Kidney (tissue), 13 donors: ENCODE measurements at regions not wholly inside any gene's neighbourhood (a gene's known extent, or its start where the extent isn't known, plus 50 kb on each side); places are given as distances from the start of the nearest gene placed in this dataset.

Experiments
- DNase-seq, 5 donors: peaks; one replicate each; pipeline ENCODE4 v3.0.0-alpha.2; 2013 to 2020
- FAIRE-seq: peaks from 2 replicates; lab custom pipeline; 2012; peaks lifted over from hg19 to GRCh38; lab: Jason Lieb, UNC
- H3K27ac ChIP-seq, 2 donors: one replicate each; pipeline ENCODE4 v1.7.0; 2013; ENCODE audit warnings: low read depth in 2 of 2, low read length in 2 of 2, inconsistent platforms in 1 of 2
- H3K27me3 ChIP-seq: one replicate; pipeline ENCODE4 v1.7.1; 2013; ENCODE audit warnings: low read length, inconsistent platforms; ENCODE audit not compliant: control insufficient read depth, insufficient read depth
- H3K36me3 ChIP-seq, 3 donors: one replicate each; pipeline versions ENCODE4 v1.7.0 to v1.7.1; 2013; ENCODE audit warnings: low read length in 3 of 3, control low read depth in 1 of 3, inconsistent platforms in 1 of 3; ENCODE audit not compliant: insufficient read depth in 3 of 3, control insufficient read depth in 2 of 3
- H3K4me1 ChIP-seq, 3 donors: one replicate each; pipeline versions ENCODE4 v1.7.0 to v1.7.1; 2013; ENCODE audit warnings: low read length in 3 of 3, inconsistent platforms in 1 of 3, low read depth in 1 of 3; ENCODE audit not compliant: control insufficient read depth in 2 of 3, insufficient read depth in 2 of 3
- H3K4me3 ChIP-seq, 3 donors: one replicate each; pipeline versions ENCODE4 v1.7.0 to v1.8.1; 2013; ENCODE audit warnings: low read length in 3 of 3, control low read depth in 1 of 3, inconsistent platforms in 1 of 3
- H3K9ac ChIP-seq, 3 donors: one replicate each; pipeline versions ENCODE4 v1.7.0 to v1.7.1; 2013; ENCODE audit warnings: low read length in 3 of 3, control low read depth in 1 of 3, inconsistent platforms in 1 of 3
- H3K9me3 ChIP-seq, 3 donors: one replicate each; pipeline versions ENCODE4 v1.7.0 to v1.7.1; 2013; ENCODE audit warnings: low read length in 3 of 3, control low read depth in 1 of 3, inconsistent platforms in 1 of 3; ENCODE audit not compliant: control insufficient read depth in 2 of 3, insufficient read depth in 1 of 3
- CTCF ChIP-seq: IDR thresholded peaks from 3 replicates; pipeline ENCODE4 v1.5.1; 2012; ENCODE audit warnings: mild to moderate bottlenecking, moderate library complexity, borderline replicate concordance; ENCODE audit not compliant: insufficient read depth; ENCODE audit errors: extremely low read depth
- intact Hi-C: fragments of 100-400 bp; cut with DNase I; formaldehyde crosslinking; loops from one replicate; pipeline ENCODE4 v1.11.1; 2022
- donor health status: control.
- donor health status: control.
- donor health status: control.
- donor health status: control.
- donor health status: control.
- donor health status: DM: yes; HTN: yes; CAD: no.
- donor health status: Normal renal cell carcinoma (clear cell type).

- no peak for FAIRE-seq
- no peak for DNase-seq
- intact Hi-C loops, result no loop called here
- no peak overlapping the region for H3K27ac ChIP-seq
- H3K36me3 ChIP-seq, result no peaks in the 10 kb centered on the region
- H3K9ac ChIP-seq, result no peak overlapping the region
- H3K27me3 ChIP-seq, result no peaks in the 10 kb centered on the region
- TF ChIP-seq CTCF, result no peak
- peaks cover 0 to 4% (median 0%) of the 10 kb centered on the region in 3 donors for H3K9me3 ChIP-seq
- H3K4me3 ChIP-seq, result no peak overlapping the region
- H3K4me1 ChIP-seq, result peaks cover 0 to 7% (median 0%) of the 10 kb centered on the region in 3 donors
These were observed 313.2 kb downstream of the SATB2 start for GRCh38 chr2:199144546-199144945.

GRCh38 chr2:199144036-199144435 lies 313.7 kb downstream of the SATB2 start:
- intact Hi-C loops, result no loop called here
- Histone ChIP-seq H3K9me3 (peaks cover 0 to 4% (median 0%) of the 10 kb centered on the region in 3 donors), H3K27ac (no peak overlapping the region), H3K36me3 (no peaks in the 10 kb centered on the region), H3K9ac (no peak overlapping the region), H3K27me3 (no peaks in the 10 kb centered on the region), H3K4me1 (peaks cover 0 to 7% (median 0%) of the 10 kb centered on the region in 3 donors), H3K4me3 (no peak overlapping the region)
- DNase-seq (no peak), FAIRE-seq (no peak)
- TF ChIP-seq CTCF, result no peak

GRCh38 chr2:199136681-199137080 lies 321.1 kb downstream of the SATB2 start:
- no peak for TF ChIP-seq CTCF
- no peak overlapping the region for H3K4me3 ChIP-seq
- no peak overlapping the region for H3K27ac ChIP-seq
- DNase-seq, result peak in 2 of 5 donors; percentile 9 to 48
- no peaks in the 10 kb centered on the region for H3K27me3 ChIP-seq
- no peak for FAIRE-seq
- H3K36me3 ChIP-seq, result no peaks in the 10 kb centered on the region
- intact Hi-C loops, result no loop called here
- H3K9me3 ChIP-seq, result no peaks in the 10 kb centered on the region
- no peak overlapping the region for H3K9ac ChIP-seq
- H3K4me1 ChIP-seq, result no peaks in the 10 kb centered on the region

- DNase-seq, result no peak
- H3K36me3 ChIP-seq, result no peaks in the 10 kb centered on the region
- intact Hi-C loops, result no loop called here
- H3K4me3 ChIP-seq, result no peak overlapping the region
- H3K9me3 ChIP-seq, result no peaks in the 10 kb centered on the region
- no peaks in the 10 kb centered on the region for H3K4me1 ChIP-seq
- H3K9ac ChIP-seq, result no peak overlapping the region
- FAIRE-seq, result no peak
- H3K27ac ChIP-seq, result no peak overlapping the region
- no peaks in the 10 kb centered on the region for H3K27me3 ChIP-seq
- TF ChIP-seq CTCF, result no peak
These were observed 321.5 kb downstream of the SATB2 start for GRCh38 chr2:199136242-199136641.
